OCI-LY3 (cell line): ENCODE measurements at regions not wholly inside any gene's neighbourhood (a gene's known extent, or its start where the extent isn't known, plus 50 kb on each side); places are given as distances from the start of the nearest gene placed in this dataset.

Experiments
- CTCF ChIP-seq: fragments of 200-600, 300-600 bp; sonication (generic); IDR thresholded peaks from 2 replicates; pipeline ENCODE4 v1.5.1; 2014; ENCODE audit warnings: antibody characterized with exemption, low read length, low read depth
- EZH2phosphoT487 ChIP-seq: fragments of 200-600 bp; shearing (Covaris generic); IDR thresholded peaks from 2 replicates; pipeline ENCODE4 v1.6.1; 2018; ENCODE audit warnings: antibody characterized with exemption, mixed run types, low read depth

- TF ChIP-seq CTCF (no peak), EZH2phosphoT487 (no peak)
Observed at GRCh38 chr12:73699318-73699717, 838.3 kb upstream of the ATXN7L3B start.
